HG03103 (cell line): ENCODE measurements at regions not wholly inside any gene's neighbourhood (a gene's known extent, or its start where the extent isn't known, plus 50 kb on each side); places are given as distances from the start of the nearest gene placed in this dataset.
"Not testable (repeated sequence)": the region's sequence is repeated elsewhere in the genome, so short reads cannot be mapped to it uniquely, and the experiment has no call there.

ENCODE experiments used
- ATAC-seq: cut with Tn5 transposase; IDR thresholded peaks from one replicate; pipeline ENCODE4 v1.9.1; 2021; ENCODE audit warnings: low read depth; ENCODE audit not compliant: unreplicated experiment

DNA sequence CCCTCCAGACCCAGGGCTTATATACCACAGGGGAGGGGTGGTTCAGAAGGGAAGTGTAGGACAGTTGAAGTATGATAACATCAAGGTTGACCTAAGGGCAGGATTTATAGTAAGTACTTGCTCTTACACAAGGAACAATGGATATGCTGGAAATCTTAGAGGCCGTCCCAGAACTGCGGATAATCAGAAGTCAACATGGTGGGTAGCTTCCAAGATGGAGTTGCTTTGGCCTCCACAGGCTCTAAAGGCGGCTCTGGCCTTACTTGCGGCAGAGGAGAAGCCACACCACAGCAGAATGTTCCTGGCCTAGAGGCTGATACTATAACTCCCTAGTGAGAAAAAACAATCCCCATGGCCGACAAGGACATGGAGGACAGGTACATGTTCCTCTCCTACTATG lies 344.7 kb downstream of the CDC5L start:
- no peak for ATAC-seq

DNA sequence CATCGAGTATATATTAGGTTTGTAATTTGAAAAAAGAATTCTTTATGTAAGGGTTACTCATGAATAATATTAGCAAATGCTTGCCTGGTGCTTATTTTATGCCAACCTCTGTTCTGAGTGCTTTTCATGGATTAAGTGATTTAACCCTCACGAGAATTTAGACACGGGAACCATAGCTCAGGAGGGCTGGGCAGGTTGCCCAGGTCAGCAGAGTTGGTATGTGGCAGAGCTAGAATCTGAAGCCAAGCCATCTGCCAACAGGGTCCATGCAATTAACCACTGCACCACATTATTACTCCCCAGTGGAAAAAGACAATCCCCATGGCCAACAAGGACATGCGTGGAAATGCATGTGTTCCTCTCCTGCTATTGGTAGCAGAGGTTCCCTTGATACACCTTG lies 345.6 kb downstream of the CDC5L start:
- ATAC-seq: no peak

- no peak for ATAC-seq
Observed at GRCh38 chr6:44733868-44734267, 346.4 kb downstream of the CDC5L start.

- no peak for ATAC-seq
Observed at GRCh38 chr6:44734886-44735629, 347.6 kb downstream of the CDC5L start.

DNA sequence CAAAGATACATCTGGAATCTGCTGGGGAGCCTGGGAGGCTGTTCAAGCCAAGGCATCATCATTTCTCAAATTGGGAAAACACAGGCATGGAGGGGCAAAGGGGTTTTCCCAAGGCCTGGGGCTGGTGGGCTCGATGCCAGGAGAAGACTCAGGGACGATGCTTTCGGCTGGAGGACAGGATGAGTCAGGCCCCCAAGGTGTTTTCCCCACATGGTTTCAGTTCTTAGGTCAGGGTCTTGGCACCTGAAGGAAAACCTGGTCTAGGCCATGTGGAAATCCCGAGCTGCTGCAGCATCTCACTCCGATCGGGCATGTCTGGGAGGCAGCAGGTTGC lies 348.1 kb downstream of the CDC5L start:
- no peak for ATAC-seq

DNA sequence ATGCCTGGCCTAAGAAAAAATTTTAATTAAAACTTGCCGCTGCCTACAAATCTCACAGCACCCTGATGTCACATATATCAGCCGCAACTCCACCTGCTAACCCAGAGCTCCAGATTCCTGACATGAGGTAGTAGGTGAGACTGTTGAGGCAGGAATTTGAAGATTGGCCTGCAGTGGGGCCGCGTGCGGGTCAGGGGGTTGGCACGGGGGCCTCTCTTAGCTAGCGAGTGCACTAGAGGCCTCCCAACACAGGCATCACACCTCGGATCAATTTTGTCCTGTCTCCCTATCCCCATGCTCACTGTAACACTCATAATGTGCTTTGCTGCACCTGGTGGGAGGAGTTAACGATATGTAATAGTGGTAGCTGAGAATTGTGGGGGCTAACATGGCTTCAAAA lies 349.8 kb downstream of the CDC5L start:
- no peak for ATAC-seq

- ATAC-seq: no peak
Observed at GRCh38 chr6:44737829-44738528, 350.5 kb downstream of the CDC5L start.

- no peak for ATAC-seq
Observed at GRCh38 chr6:44738601-44739146, 351.2 kb downstream of the CDC5L start.

DNA sequence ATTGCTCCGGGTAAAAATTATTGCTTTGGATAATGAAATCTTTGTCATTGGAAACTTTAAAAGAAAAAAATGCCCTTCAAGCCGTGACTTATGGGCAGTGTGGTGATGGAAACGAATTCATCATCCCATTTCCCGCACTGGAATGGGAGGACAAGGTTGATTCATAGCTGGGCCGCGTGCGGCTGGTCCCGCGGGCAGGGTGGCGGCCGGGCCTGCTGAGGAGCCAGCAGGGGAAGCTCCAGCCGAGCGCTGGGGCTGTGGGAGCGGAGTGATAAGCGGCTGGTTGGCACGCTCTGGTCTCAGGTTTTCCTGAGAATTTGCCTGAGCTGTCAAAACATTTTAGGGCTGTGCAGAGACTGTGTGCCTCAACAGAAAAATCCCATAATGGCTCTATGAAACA lies 351.7 kb downstream of the CDC5L start:
- ATAC-seq: no peak

DNA sequence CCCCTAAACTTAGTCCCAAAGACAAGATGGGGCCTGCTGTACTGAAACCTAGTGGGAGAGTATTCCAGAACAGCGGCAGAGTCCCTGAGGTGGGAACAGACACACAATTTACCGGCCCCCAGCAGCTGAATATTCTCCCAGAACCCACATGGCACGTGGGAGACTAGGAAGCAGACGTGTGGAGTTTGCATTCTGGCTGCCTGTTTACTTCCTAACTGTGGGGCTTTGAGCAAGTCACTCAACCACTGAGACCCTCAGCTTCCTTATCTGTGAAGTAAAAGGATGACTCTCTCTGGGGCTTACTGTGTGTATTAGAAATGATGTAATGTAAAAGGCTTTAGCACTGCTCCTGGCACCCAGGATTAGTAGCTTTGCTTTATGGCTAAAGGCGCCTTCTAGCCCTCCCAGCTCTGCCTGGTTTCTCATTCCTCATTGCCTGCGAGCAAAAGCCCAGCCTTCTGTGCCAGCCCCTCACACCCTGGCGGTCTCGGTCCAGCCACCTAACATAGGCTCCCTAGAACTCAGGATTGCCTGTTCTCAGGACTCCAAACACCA lies 353.1 kb downstream of the CDC5L start:
- ATAC-seq: no peak

GRCh38 chr6:44742201-44742600 lies 354.7 kb downstream of the CDC5L start:
- no peak for ATAC-seq

DNA sequence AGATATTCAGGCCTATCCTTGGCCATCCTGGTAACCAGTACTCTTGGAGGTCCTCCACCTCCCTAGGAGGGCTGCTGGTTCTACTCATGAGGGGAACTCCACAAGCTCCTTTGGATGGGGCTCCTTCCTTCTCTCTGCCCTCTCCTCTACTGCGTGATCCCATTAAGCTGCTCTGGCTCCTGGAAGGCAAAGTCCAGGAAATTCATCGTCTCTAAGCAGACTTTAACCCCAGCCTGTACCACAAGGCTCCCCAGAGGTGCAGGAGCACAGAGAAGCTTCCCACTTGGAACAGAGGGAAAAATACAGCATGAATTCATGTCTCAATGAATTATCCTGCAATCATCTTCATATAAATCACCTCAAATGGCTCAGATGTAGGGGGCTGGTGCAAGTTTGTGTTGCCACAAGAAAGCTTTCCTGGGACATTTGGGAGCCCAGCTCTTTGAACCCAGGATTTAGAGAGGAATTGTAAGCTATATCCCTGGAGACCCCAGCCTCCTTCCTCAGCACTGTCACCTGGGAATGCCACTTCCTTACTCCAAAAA lies 355.4 kb downstream of the CDC5L start:
- no peak for ATAC-seq

DNA sequence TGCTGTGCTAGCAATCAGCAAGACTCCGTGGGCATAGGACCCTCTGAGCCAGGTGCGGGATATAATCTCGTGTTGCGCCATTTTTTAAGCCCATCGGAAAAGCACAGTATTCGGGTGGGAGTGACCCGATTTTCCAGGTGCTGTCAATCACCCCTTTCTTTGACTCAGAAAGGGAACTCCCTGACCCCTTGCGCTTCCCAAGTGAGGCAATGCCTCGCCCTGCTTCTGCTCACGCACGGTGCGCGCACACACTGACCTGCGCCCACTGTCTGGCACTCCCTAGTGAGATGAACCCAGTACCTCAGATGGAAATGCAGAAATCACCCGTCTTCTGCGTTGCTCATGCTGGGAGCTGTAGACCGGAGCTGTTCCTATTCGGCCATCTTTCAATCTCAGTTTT lies 372.6 kb downstream of the CDC5L start:
- not testable (repeated sequence) for ATAC-seq

DNA sequence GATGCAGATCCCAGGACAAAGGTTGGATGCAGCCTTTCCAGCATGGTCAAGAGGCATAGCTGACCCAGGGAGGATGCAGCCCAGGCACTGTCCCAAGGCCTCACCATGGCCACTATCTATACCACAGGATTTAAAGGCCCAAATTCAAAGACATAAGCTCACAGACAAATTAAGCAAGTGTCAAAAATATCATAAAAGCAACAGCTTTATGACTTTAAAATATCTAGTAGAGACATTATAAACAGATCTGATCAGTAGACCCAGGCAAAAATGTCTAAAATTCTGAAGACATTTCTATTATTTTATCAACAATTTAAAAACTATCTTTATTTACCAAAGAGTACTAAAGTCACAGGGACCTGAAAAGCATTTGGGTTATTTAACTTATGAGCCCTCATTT lies 373.5 kb downstream of the CDC5L start:
- no peak for ATAC-seq

GRCh38 chr6:44762496-44762895 lies 375.0 kb downstream of the CDC5L start:
- no peak for ATAC-seq

GRCh38 chr6:44771647-44772415 lies 384.3 kb downstream of the CDC5L start:
- no peak for ATAC-seq

DNA sequence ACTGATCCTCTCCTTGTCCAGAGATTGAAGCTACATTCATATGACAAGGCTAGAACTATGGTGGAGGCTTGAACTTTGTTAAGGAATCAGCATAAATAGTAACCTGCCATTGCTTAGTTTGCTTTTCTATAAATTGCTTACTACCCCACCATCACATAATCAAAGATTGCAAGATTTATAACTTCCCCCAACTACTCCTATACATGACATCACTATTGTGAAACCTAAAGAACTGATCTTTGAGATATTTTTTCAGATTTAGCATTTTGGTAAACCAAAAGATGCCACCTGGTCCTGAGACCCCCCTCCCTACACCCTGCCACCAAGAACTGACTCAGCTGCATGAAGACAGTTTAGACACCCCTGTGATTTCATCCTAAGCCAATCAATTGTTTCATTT lies 385.3 kb downstream of the CDC5L start:
- no peak for ATAC-seq

- ATAC-seq: no peak
Observed at GRCh38 chr6:44775121-44775520, 387.6 kb downstream of the CDC5L start.

DNA sequence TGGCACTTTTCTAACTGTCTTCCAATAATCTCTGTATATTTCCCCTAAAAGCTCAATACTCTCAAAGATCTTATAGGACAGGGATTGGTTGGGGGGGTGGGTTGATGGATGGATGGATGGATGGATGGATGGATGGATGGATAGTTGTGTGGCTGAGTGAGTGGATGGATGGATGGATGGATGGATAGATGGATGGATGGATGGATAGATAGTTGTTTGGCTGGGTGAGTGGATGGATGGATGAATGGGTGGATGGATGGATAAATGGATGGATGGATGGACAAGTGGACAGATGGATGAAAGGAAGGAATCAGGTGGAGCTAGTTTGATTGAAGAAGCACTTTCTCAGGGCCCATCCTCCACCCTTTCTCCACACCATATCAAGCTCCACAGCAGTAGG lies 388.8 kb downstream of the CDC5L start:
- no peak for ATAC-seq

- ATAC-seq: no peak
Observed at GRCh38 chr6:44778513-44778912, 391.0 kb downstream of the CDC5L start.
